ENCODE measurements at regions not wholly inside any gene's neighbourhood (a gene's known extent, or its start where the extent isn't known, plus 50 kb on each side); places are given as distances from the start of the nearest gene placed in this dataset.
"Not testable (repeated sequence)": the region's sequence is repeated elsewhere in the genome, so short reads cannot be mapped to it uniquely, and the experiment has no call there.

DNA sequence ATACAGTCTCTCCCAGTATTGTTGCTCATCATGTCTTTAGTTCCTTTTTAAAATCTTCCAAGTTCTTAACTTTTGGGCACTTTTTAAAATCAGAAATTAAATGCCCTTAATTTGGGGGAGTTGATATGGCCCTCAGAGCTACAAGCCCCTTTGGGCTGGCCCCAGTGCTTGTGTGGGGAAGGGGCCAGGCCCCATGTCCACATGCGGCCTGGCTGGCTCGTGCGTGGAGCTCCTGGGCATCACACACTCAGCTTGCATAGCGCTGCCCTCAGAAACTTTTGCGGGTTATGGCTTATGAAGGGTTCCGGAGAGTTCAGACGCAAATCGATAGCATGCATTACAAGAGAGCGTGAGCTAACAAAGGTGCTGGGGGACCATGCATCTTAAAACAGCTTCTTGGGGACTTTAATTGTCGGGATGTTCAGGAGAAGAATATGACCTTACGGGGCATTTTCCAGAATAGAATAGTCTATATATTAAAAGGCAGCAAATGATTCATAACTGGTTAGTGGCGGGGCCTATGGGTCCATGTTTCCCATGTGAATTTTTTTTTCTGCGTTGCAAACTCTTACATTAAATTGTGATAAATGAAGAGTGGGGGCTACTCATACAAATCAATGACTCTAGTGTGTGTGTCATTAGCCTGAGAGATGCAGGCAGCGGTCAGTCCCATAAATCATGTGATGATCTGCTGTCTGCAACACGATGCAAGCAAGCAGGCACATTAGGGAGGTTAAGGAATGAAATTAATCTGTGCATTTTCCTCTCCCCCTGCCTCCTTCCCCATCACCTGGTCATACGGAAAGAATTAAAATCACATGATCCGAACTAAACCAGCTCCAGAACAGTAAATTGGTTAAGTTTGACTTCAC lies 185.8 kb upstream of the TSHZ3 start:
- Histone ChIP-seq H3K36me3 (no peaks in the 10 kb centered on the region), H3K27me3 (ENCODE audit: low read depth) (no peaks in the 10 kb centered on the region), H3K4me3 (no peak overlapping the region), H3K27ac (no peak overlapping the region), H3K4me1 (no peaks in the 10 kb centered on the region), H3K9me3 (no peaks in the 10 kb centered on the region)
- TF ChIP-seq, protein P1, sequence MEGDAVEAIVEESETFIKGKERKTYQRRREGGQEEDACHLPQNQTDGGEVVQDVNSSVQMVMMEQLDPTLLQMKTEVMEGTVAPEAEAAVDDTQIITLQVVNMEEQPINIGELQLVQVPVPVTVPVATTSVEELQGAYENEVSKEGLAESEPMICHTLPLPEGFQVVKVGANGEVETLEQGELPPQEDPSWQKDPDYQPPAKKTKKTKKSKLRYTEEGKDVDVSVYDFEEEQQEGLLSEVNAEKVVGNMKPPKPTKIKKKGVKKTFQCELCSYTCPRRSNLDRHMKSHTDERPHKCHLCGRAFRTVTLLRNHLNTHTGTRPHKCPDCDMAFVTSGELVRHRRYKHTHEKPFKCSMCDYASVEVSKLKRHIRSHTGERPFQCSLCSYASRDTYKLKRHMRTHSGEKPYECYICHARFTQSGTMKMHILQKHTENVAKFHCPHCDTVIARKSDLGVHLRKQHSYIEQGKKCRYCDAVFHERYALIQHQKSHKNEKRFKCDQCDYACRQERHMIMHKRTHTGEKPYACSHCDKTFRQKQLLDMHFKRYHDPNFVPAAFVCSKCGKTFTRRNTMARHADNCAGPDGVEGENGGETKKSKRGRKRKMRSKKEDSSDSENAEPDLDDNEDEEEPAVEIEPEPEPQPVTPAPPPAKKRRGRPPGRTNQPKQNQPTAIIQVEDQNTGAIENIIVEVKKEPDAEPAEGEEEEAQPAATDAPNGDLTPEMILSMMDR (IDR thresholded peaks at IDR 0.05): no peak
- DNase-seq (no peak), ATAC-seq (no peak)
- intact Hi-C loops (cut with DNase I): no loop called here

DNA sequence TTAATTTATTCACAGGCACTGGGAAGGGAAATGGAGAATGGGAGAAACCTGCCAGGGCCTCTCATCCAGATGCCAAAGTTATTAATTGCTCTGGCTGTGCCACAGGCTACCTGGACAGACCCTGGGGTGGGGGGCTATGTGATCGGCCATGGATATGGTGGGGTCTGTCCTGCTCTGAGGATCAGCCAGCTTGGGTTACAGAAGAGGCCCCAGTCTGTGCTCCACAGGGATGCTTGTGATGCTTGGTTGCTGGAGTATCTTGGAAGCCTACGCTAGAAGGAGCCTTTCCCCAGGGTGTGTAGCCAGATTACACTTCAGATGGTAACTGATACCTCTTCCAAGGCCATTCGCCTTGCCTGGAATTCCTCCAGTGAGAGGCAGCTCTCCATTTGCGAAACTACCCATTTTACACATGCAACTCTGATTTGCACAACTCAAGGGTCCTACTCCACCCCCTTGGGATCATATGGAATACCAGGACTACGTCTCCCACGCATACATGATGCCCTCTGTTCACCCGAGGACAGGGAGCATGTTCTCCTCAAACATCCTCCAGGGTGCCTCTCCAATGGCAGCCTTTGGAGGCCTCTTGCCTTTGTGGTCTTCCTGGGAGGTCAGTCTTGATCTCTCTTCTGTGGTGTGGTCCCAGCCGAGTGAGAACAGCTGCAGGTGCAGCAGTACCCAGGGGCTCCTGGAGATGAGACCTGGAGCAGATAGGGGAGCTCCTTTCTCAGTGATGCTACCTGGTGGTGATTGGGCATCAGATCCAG lies 186.6 kb upstream of the TSHZ3 start:
- no peaks in the 10 kb centered on the region for H3K36me3 ChIP-seq
- H3K4me1 ChIP-seq: no peaks in the 10 kb centered on the region
- intact Hi-C loops (cut with DNase I): no loop called here

DNA sequence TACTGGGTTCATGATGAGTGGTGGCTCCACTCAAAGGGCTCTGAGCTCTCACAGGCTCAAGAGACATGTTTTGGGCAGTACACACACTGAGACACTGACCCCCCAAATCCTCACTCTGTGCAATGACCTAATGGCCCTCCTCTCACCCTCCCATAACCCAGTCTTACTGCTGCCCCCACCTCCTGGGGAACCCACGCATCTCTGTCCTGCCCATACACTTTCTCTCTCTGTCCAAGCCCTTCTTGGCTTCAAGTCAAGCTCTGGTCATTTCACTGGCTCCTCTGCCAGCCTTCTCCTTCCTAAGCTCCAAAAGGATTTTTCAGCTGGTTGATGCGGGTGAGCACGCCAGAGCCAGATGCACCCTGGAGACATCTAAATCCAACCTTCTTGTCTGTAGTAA lies 187.9 kb upstream of the TSHZ3 start:
- Histone ChIP-seq H3K4me1 (no peaks in the 10 kb centered on the region), H3K4me3 (no peak overlapping the region), H3K36me3 (no peaks in the 10 kb centered on the region), H3K27me3 (ENCODE audit: low read depth) (no peaks in the 10 kb centered on the region), H3K9me3 (no peaks in the 10 kb centered on the region), H3K27ac (no peak overlapping the region)
- intact Hi-C loops (cut with DNase I): no loop called here
- DNase-seq (no peak), ATAC-seq (no peak)
- TF ChIP-seq, protein P1 (IDR thresholded peaks at IDR 0.05): no peak

More for the DNA sequence above, 186.6 kb upstream of the TSHZ3 start:
- H3K9me3 ChIP-seq: no peaks in the 10 kb centered on the region
- TF ChIP-seq, protein P1 (IDR thresholded peaks at IDR 0.05): no peak
- H3K4me3 ChIP-seq: no peak overlapping the region
- ATAC-seq: no peak
- H3K27ac ChIP-seq: no peak overlapping the region
- no peaks in the 10 kb centered on the region for H3K27me3 ChIP-seq (ENCODE audit: low read depth)
- no peak for DNase-seq

DNA sequence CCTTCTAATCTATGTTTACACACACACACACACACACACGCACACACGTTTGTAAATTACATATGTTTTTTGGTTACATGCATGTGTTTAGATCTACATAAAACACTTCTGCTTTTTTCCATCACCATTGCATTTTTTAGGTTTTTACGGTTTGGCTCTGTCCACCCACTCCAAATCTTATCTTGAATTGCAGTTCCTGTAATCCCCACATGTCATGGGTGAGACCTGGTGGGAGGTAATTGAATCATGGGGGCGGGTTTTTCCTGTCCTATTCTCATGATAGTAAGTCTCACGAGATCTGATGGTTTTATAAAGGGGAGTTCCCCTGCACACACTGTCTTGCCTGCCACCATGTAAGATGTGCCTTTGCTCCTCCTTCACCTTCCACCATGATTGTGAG lies 188.7 kb upstream of the TSHZ3 start:
- H3K4me1 ChIP-seq; H3K9me3 ChIP-seq; DNase-seq; intact Hi-C loops (cut with DNase I); H3K36me3 ChIP-seq; ATAC-seq; H3K27me3 ChIP-seq (ENCODE audit: low read depth); H3K27ac ChIP-seq; H3K4me3 ChIP-seq: not testable (repeated sequence)

DNA sequence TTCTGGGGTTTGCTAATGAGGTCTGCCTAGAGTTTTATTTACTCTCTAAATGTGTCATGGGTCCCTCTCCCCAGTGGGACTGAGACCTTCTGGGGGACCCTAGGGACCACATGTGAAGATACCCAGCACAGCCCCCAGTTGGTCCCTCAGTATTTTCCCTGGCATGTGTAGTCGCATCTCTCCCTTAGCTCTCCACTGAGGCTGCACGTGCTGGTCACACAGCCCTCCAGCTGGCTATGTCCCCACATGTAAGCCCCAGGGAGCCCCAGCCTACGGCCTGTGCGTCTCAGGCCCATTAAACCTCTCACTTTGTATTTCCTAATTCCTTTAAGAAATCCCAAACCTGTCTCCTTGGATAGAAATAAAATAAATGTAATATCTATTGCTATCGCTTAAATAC lies 189.6 kb upstream of the TSHZ3 start:
- DNase-seq: no peak
- Histone ChIP-seq H3K4me1 (no peaks in the 10 kb centered on the region), H3K27ac (no peak overlapping the region), H3K9me3 (no peaks in the 10 kb centered on the region), H3K36me3 (no peaks in the 10 kb centered on the region), H3K4me3 (no peak overlapping the region), H3K27me3 (ENCODE audit: low read depth) (no peaks in the 10 kb centered on the region)
- TF ChIP-seq, protein P1 (IDR thresholded peaks at IDR 0.05): no peak
- no peak for ATAC-seq
- intact Hi-C loops (cut with DNase I): no loop called here

DNA sequence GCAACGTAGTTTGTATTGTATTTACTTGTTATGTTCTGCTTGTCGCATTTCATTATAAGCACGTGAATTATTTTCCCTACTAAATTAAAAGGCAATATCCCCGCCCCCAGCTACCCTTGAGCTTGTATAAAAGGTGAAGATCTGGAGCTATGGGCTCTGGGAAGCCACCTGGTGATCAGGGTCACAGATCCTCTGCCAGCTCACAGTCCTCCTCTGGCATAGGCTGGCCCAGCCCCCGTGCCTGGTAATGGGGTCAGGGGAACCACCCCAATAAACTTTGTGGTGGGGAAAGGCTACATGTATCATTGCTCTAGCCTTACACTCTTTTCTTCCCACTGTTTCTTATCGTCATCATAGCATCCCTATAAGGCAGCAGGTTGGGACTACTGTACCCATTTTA lies 190.2 kb upstream of the TSHZ3 start:
- ATAC-seq (no peak), DNase-seq (no peak)
- H3K9me3 ChIP-seq: no peaks in the 10 kb centered on the region
- no peak overlapping the region for H3K27ac ChIP-seq
- H3K4me1 ChIP-seq: no peaks in the 10 kb centered on the region
- H3K36me3 ChIP-seq: no peaks in the 10 kb centered on the region
- no peak overlapping the region for H3K4me3 ChIP-seq
- intact Hi-C loops (cut with DNase I): no loop called here
- H3K27me3 ChIP-seq (ENCODE audit: low read depth): no peaks in the 10 kb centered on the region
- TF ChIP-seq, protein P1 (IDR thresholded peaks at IDR 0.05): no peak

All from lower lobe of right lung (tissue), 2 donors.